ENCODE measurements at regions not wholly inside any gene's neighbourhood (a gene's known extent, or its start where the extent isn't known, plus 50 kb on each side); places are given as distances from the start of the nearest gene placed in this dataset.

- Histone ChIP-seq H3K4me1 (no peaks in the 10 kb centered on the region), H3K79me2 (ENCODE audit: low read depth) (no peaks in the 10 kb centered on the region), H3K36me3 (no peaks in the 10 kb centered on the region), H3F3A (ENCODE audit: low read depth) (no peaks in the 10 kb centered on the region), H4K20me1 (ENCODE audit: low read depth) (no peaks in the 10 kb centered on the region), H3K9ac (no peak overlapping the region), H3K27me3 (no peaks in the 10 kb centered on the region), H3K27ac (no peak overlapping the region), H3K9me3 (ENCODE audit: low read depth) (no peaks in the 10 kb centered on the region), H3K4me3 (no peak overlapping the region), H3K4me2 (no peak overlapping the region), H2AFZ (replicated peaks) (no peak overlapping the region)
- no peak overlapping the region for H3K27ac Mint-ChIP-seq
- DNase-seq (ENCODE audit: low spot score) = no peak
- H3K9me3 Mint-ChIP-seq = peaks cover 23% of the 10 kb centered on the region
- H3K4me1 Mint-ChIP-seq = peaks cover 11% of the 10 kb centered on the region
- no peak for TF ChIP-seq EZH2phosphoT487 (IDR thresholded peaks at IDR 0.05)
- no peak for TF ChIP-seq EZH2 (IDR thresholded peaks at IDR 0.05)
- TF ChIP-seq CTCF (IDR thresholded peaks at IDR 0.05) = no peak
- peaks cover 9% of the 10 kb centered on the region for H3K36me3 Mint-ChIP-seq
- peak overlapping the region; percentile 4 for H3K4me3 Mint-ChIP-seq
- peaks cover 4% of the 10 kb centered on the region for H3K27me3 Mint-ChIP-seq (ENCODE audit: insufficient read depth, low read depth)
Measured at GRCh38 chr2:421406-421805, 133.5 kb upstream of the ALKAL2 start.

- H3K27me3 ChIP-seq = no peaks in the 10 kb centered on the region
- DNase-seq (ENCODE audit: low spot score) = no peak
- H3K79me2 ChIP-seq (ENCODE audit: low read depth) = no peaks in the 10 kb centered on the region
- H3K4me1 ChIP-seq = no peaks in the 10 kb centered on the region
- H2AFZ ChIP-seq (replicated peaks) = no peak overlapping the region
- Mint-ChIP-seq H3K4me3 (no peak overlapping the region), H3K4me1 (peaks cover 3% of the 10 kb centered on the region), H3K36me3 (peaks cover 9% of the 10 kb centered on the region), H3K27ac (no peak overlapping the region), H3K27me3 (ENCODE audit: insufficient read depth, low read depth) (peaks cover 4% of the 10 kb centered on the region), H3K9me3 (peaks cover 23% of the 10 kb centered on the region)
- no peak overlapping the region for H3K4me3 ChIP-seq
- no peak overlapping the region for H3K9ac ChIP-seq
- H3K27ac ChIP-seq = no peak overlapping the region
- H4K20me1 ChIP-seq (ENCODE audit: low read depth) = no peaks in the 10 kb centered on the region
- no peak for TF ChIP-seq EZH2 (IDR thresholded peaks at IDR 0.05)
- no peak for TF ChIP-seq CTCF (IDR thresholded peaks at IDR 0.05)
- TF ChIP-seq EZH2phosphoT487 (IDR thresholded peaks at IDR 0.05) = no peak
- no peaks in the 10 kb centered on the region for H3F3A ChIP-seq (ENCODE audit: low read depth)
- no peaks in the 10 kb centered on the region for H3K9me3 ChIP-seq (ENCODE audit: low read depth)
- no peak overlapping the region for H3K4me2 ChIP-seq
- H3K36me3 ChIP-seq = no peaks in the 10 kb centered on the region
Measured at GRCh38 chr2:419687-420317, 131.9 kb upstream of the ALKAL2 start.

- Histone ChIP-seq H2AFZ (replicated peaks) (no peak overlapping the region), H3K4me2 (no peak overlapping the region)
- DNase-seq (ENCODE audit: low spot score) = no peak
Measured at GRCh38 chr2:417662-418061, 129.8 kb upstream of the ALKAL2 start.

More at GRCh38 chr2:417662-418061, 129.8 kb upstream of the ALKAL2 start:
- Mint-ChIP-seq H3K4me1 (no peaks in the 10 kb centered on the region), H3K27me3 (ENCODE audit: insufficient read depth, low read depth) (peaks cover 4% of the 10 kb centered on the region), H3K4me3 (no peak overlapping the region), H3K27ac (no peak overlapping the region), H3K36me3 (peaks cover 9% of the 10 kb centered on the region), H3K9me3 (peaks cover 23% of the 10 kb centered on the region)
- Histone ChIP-seq H3K4me3 (no peak overlapping the region), H3K27me3 (no peaks in the 10 kb centered on the region), H3K9ac (no peak overlapping the region), H3K4me1 (no peaks in the 10 kb centered on the region), H3K79me2 (ENCODE audit: low read depth) (no peaks in the 10 kb centered on the region), H3K36me3 (no peaks in the 10 kb centered on the region), H4K20me1 (ENCODE audit: low read depth) (no peaks in the 10 kb centered on the region), H3K27ac (no peak overlapping the region), H3K9me3 (ENCODE audit: low read depth) (no peaks in the 10 kb centered on the region), H3F3A (ENCODE audit: low read depth) (no peaks in the 10 kb centered on the region)
- no peak for TF ChIP-seq CTCF (IDR thresholded peaks at IDR 0.05)
- no peak for TF ChIP-seq EZH2phosphoT487 (IDR thresholded peaks at IDR 0.05)
- no peak for TF ChIP-seq EZH2 (IDR thresholded peaks at IDR 0.05)
